Endothelial cell of umbilical vein (primary cell): ENCODE measurements at regions not wholly inside any gene's neighbourhood (a gene's known extent, or its start where the extent isn't known, plus 50 kb on each side); places are given as distances from the start of the nearest gene placed in this dataset.

ENCODE experiments used
- EZH2 ChIP-seq: IDR thresholded peaks from 2 replicates; pipeline ENCODE4 v1.6.1; 2012; ENCODE audit warnings: borderline replicate concordance, low read depth, mild to moderate bottlenecking, moderate library complexity, low read length, inconsistent platforms; ENCODE audit not compliant: severe bottlenecking
- FOS ChIP-seq: IDR thresholded peaks from 2 replicates; pipeline ENCODE4 v1.6.1; 2011; ENCODE audit warnings: mild to moderate bottlenecking, low read length, moderate library complexity, borderline replicate concordance; ENCODE audit not compliant: insufficient read depth
- JUN ChIP-seq: IDR thresholded peaks from 2 replicates; pipeline ENCODE4 v1.6.1; 2011; ENCODE audit warnings: borderline replicate concordance, low read depth; ENCODE audit not compliant: insufficient read length, insufficient read depth
- POLR2A ChIP-seq: IDR thresholded peaks from 2 replicates; pipeline ENCODE4 v1.6.1; 2012; ENCODE audit warnings: low read depth, mild to moderate bottlenecking, control low read depth, low read length
- POLR2AphosphoS5 ChIP-seq: IDR thresholded peaks from 2 replicates; pipeline ENCODE4 v1.6.1; 2012; ENCODE audit warnings: low read depth, mild to moderate bottlenecking, control low read depth, low read length, moderate library complexity; ENCODE audit not compliant: insufficient read depth
- TF ChIP-seq, protein P1 (sequence below), 2 donors: IDR thresholded peaks; 1 replicate in 1 of 2; 2 replicates in 1 of 2; pipeline ENCODE4 v1.5.1; 2011; ENCODE audit warnings: low read length in 2 of 2, mild to moderate bottlenecking in 2 of 2, moderate library complexity in 2 of 2, control low read depth in 1 of 2, inconsistent platforms in 1 of 2, low read depth in 1 of 2; ENCODE audit not compliant: insufficient read depth in 1 of 2; ENCODE audit errors: extremely low read depth in 1 of 2
- TF ChIP-seq, protein P2 (sequence below): IDR thresholded peaks from 2 replicates; pipeline ENCODE4 v1.6.1; 2011; ENCODE audit not compliant: insufficient read depth, insufficient read length

DNA sequence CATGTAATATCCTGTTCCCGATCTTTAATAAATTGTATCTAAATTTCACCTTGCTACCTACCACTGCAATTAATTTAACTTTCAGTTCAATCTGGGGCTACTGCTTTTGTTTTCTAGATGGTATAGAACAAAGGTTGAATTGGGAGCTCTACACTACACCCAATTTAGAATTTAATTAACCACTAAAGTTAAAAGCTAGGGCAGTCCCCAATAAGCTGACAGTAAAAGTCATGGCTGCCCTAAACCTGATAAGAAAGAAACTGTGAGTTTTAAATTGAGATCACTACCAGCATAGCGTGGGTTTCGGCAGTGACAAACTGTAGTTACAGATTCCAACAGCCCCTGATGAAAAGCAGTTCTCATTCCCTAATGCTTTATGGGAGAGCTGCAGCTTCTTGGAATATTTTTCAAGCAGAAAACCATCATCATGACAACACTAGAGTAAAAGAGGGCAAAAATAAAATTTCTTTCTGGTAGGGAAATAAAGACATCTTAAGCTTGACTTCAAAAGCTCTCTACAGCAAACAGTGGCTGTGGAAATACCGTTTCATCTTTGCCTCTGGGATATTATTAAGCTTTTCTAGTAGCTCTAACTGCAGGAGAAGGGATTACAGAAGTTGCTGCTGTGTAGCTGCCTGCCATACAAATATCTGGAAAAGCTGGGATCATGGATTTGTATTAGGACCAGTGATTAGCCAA lies 1372.1 kb downstream of the EPHA7 start:
- TF ChIP-seq EZH2, result no peak
- TF ChIP-seq, protein P1, sequence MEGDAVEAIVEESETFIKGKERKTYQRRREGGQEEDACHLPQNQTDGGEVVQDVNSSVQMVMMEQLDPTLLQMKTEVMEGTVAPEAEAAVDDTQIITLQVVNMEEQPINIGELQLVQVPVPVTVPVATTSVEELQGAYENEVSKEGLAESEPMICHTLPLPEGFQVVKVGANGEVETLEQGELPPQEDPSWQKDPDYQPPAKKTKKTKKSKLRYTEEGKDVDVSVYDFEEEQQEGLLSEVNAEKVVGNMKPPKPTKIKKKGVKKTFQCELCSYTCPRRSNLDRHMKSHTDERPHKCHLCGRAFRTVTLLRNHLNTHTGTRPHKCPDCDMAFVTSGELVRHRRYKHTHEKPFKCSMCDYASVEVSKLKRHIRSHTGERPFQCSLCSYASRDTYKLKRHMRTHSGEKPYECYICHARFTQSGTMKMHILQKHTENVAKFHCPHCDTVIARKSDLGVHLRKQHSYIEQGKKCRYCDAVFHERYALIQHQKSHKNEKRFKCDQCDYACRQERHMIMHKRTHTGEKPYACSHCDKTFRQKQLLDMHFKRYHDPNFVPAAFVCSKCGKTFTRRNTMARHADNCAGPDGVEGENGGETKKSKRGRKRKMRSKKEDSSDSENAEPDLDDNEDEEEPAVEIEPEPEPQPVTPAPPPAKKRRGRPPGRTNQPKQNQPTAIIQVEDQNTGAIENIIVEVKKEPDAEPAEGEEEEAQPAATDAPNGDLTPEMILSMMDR (IDR thresholded peaks at IDR 0.05; ENCODE audit: extremely low read depth in 1 of 2, insufficient read depth in 1 of 2, low read depth in 1 of 2, low read length in 2 of 2), result no peak
- TF ChIP-seq POLR2A, result no peak
- TF ChIP-seq, protein P2, sequence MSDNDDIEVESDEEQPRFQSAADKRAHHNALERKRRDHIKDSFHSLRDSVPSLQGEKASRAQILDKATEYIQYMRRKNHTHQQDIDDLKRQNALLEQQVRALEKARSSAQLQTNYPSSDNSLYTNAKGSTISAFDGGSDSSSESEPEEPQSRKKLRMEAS, result no peak
- TF ChIP-seq POLR2AphosphoS5, result no peak
- no peak for TF ChIP-seq JUN
- no peak for TF ChIP-seq FOS
